Calu3 (cell line): ENCODE measurements at regions not wholly inside any gene's neighbourhood (a gene's known extent, or its start where the extent isn't known, plus 50 kb on each side); places are given as distances from the start of the nearest gene placed in this dataset.

Experiments used
- BruUV-seq: library from RNA; stranded (reverse); fragments of 400-500 nt; replicated peaks from 2 replicates; lab custom pipeline; 2021; lab: Mats Ljungman, UMichigan
- CTCF ChIA-PET: fragments of 300-600 bp; sonication (Branson Sonifier 250); formaldehyde crosslinking; loops from one replicate; lab custom pipeline; 2022; ENCODE audit warnings: antibody characterized with exemption; lab: Charles Lee
- DNase-seq: peaks from one replicate; pipeline ENCODE4 v3.0.0; 2022
- H3K27ac Mint-ChIP-seq: one replicate; pipeline ENCODE4 v1.8.0; 2022; ENCODE audit warnings: mixed read lengths; ENCODE audit not compliant: unreplicated experiment
- H3K27me3 Mint-ChIP-seq: one replicate; pipeline ENCODE4 v1.8.0; 2022; ENCODE audit warnings: mixed read lengths; ENCODE audit not compliant: unreplicated experiment
- H3K36me3 Mint-ChIP-seq: one replicate; pipeline ENCODE4 v1.8.0; 2022; ENCODE audit warnings: mild to moderate bottlenecking, moderate library complexity, mixed read lengths; ENCODE audit not compliant: insufficient read depth, unreplicated experiment
- H3K4me1 Mint-ChIP-seq: one replicate; pipeline ENCODE4 v1.8.0; 2022; ENCODE audit warnings: mild to moderate bottlenecking, low read depth, mixed read lengths; ENCODE audit not compliant: unreplicated experiment
- H3K4me3 Mint-ChIP-seq: one replicate; pipeline ENCODE4 v1.8.0; 2022; ENCODE audit warnings: mild to moderate bottlenecking, low read depth, moderate library complexity, mixed read lengths; ENCODE audit not compliant: unreplicated experiment
- H3K9me3 Mint-ChIP-seq: one replicate; pipeline ENCODE4 v1.8.0; 2022; ENCODE audit warnings: low read depth, mixed read lengths; ENCODE audit not compliant: unreplicated experiment
- intact Hi-C: fragments of 100-400 bp; cut with micrococcal nuclease; formaldehyde crosslinking; loops from one replicate; pipeline ENCODE4 v1.10.0; 2022; ENCODE audit not compliant: unreplicated experiment
- TF ChIP-seq, protein P1 (sequence below): fragments of 200-600 bp; IDR thresholded peaks from one replicate; pipeline ENCODE4 v1.8.0; 2022; ENCODE audit warnings: antibody characterized with exemption; ENCODE audit not compliant: unreplicated experiment

DNA sequence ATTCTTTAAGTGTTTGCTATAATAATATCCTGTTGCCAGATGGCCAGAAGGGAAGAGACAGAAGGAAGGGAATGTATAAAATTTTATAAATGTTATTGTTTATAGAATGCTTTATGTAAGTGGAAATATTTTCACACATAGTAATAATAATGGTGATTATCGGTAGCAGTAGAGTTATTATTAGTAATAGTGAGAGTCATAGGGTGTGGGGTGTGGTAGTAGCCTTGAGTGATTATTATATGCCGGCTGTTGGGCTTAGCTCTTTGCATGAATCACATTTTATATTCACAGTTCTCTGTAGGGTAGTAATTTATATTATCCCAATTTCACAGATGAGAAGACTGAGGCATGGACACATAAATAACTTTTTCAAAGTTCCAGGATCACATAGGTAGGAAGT, 391.4 kb downstream of the C12orf75 start:
- CTCF ChIA-PET = no interaction called here
- Mint-ChIP-seq H3K9me3 (peaks cover 3% of the 10 kb centered on the region), H3K27me3 (peaks cover 53% of the 10 kb centered on the region), H3K27ac (no peak overlapping the region), H3K4me1 (no peaks in the 10 kb centered on the region), H3K36me3 (no peaks in the 10 kb centered on the region), H3K4me3 (no peak overlapping the region)
- TF ChIP-seq, protein P1, sequence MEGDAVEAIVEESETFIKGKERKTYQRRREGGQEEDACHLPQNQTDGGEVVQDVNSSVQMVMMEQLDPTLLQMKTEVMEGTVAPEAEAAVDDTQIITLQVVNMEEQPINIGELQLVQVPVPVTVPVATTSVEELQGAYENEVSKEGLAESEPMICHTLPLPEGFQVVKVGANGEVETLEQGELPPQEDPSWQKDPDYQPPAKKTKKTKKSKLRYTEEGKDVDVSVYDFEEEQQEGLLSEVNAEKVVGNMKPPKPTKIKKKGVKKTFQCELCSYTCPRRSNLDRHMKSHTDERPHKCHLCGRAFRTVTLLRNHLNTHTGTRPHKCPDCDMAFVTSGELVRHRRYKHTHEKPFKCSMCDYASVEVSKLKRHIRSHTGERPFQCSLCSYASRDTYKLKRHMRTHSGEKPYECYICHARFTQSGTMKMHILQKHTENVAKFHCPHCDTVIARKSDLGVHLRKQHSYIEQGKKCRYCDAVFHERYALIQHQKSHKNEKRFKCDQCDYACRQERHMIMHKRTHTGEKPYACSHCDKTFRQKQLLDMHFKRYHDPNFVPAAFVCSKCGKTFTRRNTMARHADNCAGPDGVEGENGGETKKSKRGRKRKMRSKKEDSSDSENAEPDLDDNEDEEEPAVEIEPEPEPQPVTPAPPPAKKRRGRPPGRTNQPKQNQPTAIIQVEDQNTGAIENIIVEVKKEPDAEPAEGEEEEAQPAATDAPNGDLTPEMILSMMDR = no peak
- no peak for DNase-seq
- BruUV-seq = no TSS peak
- intact Hi-C loops = no loop called here

DNA sequence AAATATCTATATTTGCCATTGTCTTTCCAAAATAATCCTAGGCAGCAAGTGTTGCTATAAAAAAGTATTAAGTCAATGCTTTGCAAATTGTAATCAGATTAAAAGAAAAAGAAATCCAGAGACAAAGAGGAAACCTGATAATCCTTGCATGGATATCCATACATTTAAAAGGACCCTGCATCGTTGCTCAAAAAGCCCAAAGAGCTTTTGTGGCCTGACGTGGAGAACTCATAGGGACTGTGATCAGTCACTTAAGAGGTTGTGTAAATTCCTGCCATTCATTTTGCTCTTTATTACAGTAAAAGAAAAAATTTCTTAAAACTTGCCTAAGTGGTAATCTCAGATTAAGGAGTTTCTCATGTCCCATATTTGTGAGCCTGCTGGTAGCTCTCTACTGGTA, 392.6 kb downstream of the C12orf75 start:
- Mint-ChIP-seq H3K27ac (no peak overlapping the region), H3K36me3 (no peaks in the 10 kb centered on the region), H3K27me3 (peaks cover 51% of the 10 kb centered on the region), H3K4me1 (no peaks in the 10 kb centered on the region), H3K4me3 (no peak overlapping the region), H3K9me3 (peaks cover 2% of the 10 kb centered on the region)
- BruUV-seq = no TSS peak
- TF ChIP-seq, protein P1 = no peak
- DNase-seq = no peak
- CTCF ChIA-PET = interaction anchor here (0.9 kb wide), 2 partner anchors 9 to 12 kb away, joined by 3 read pairs; no protein-coding TSS in a partner anchor
- intact Hi-C loops = no loop called here

DNA sequence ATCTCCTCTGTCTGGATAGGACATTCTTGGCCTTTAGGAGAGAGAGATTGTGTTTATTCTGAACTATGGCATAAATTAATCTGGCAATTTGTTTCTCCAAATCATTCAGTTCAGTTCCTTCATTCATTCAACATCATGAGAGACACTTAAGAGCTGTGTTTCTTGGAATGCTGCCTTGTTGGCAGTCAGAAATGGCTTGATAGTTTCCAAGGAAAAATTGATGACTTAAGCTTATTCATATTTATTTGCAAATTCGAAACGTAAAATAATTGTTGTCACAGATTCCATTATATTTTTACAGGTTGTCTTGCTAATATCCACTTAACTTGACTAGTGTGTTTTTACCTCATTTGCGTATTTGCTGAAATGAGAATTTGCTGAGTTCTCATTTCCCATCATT, 393.0 kb downstream of the C12orf75 start:
- intact Hi-C loops = no loop called here

DNA sequence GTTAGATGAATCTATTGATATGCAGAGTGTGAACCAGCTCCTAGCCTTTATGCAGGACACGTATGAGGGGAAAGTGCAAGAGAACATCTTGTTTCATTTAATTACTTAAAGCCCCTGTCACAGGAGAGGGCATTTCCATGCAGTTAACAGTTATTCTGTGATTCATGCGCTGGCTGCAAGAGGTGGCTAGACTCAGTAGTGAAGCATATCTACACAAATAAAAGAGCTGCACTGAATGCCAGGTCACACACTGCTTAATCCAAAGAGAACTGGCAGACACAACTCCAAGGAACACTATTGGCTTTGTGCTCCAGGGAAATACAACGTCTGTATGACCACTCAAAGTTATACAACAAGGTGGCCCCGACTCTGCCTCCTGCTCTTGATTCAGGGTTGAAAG, 394.1 kb downstream of the C12orf75 start:
- Mint-ChIP-seq H3K36me3 (no peaks in the 10 kb centered on the region), H3K27ac (no peak overlapping the region), H3K4me3 (no peak overlapping the region), H3K27me3 (peaks cover 67% of the 10 kb centered on the region), H3K9me3 (no peaks in the 10 kb centered on the region), H3K4me1 (no peaks in the 10 kb centered on the region)
- intact Hi-C loops = no loop called here
- no peak for DNase-seq
- no TSS peak for BruUV-seq
- CTCF ChIA-PET = no interaction called here
- TF ChIP-seq, protein P1 = no peak

More for the DNA sequence above, 393.0 kb downstream of the C12orf75 start:
- H3K27ac Mint-ChIP-seq = no peak overlapping the region
- H3K9me3 Mint-ChIP-seq = no peaks in the 10 kb centered on the region
- CTCF ChIA-PET = interaction anchor here (0.9 kb wide), 2 partner anchors 10 to 12 kb away, joined by 3 read pairs; no protein-coding TSS in a partner anchor
- peaks cover 55% of the 10 kb centered on the region for H3K27me3 Mint-ChIP-seq
- no peak for DNase-seq
- H3K4me3 Mint-ChIP-seq = no peak overlapping the region
- TF ChIP-seq, protein P1 = no peak
- no peaks in the 10 kb centered on the region for H3K36me3 Mint-ChIP-seq
- no peaks in the 10 kb centered on the region for H3K4me1 Mint-ChIP-seq
- BruUV-seq = no TSS peak
